Transverse colon (tissue), 4 donors: ENCODE measurements at regions not wholly inside any gene's neighbourhood (a gene's known extent, or its start where the extent isn't known, plus 50 kb on each side); places are given as distances from the start of the nearest gene placed in this dataset.

Experiments used
- POLR2AphosphoS5 ChIP-seq, 3 donors: sonication (generic); formaldehyde crosslinking; IDR thresholded peaks; one replicate each; pipeline ENCODE4 v1.6.1; 2016; ENCODE audit warnings: antibody characterized with exemption in 3 of 3
- TF ChIP-seq, protein P1 (sequence below), 5 experiments: fragments of 200-600 bp in 3 of 5; fragments of 450-650 bp in 2 of 5; sonication (generic) in 3 of 5; IDR thresholded peaks; 1 replicate in 2 of 5; 2 replicates in 3 of 5; pipeline ENCODE4 v1.5.1; 2016 to 2017; ENCODE audit warnings: antibody characterized with exemption in 5 of 5, inconsistent platforms in 3 of 5, mild to moderate bottlenecking in 2 of 5, moderate library complexity in 1 of 5

DNA sequence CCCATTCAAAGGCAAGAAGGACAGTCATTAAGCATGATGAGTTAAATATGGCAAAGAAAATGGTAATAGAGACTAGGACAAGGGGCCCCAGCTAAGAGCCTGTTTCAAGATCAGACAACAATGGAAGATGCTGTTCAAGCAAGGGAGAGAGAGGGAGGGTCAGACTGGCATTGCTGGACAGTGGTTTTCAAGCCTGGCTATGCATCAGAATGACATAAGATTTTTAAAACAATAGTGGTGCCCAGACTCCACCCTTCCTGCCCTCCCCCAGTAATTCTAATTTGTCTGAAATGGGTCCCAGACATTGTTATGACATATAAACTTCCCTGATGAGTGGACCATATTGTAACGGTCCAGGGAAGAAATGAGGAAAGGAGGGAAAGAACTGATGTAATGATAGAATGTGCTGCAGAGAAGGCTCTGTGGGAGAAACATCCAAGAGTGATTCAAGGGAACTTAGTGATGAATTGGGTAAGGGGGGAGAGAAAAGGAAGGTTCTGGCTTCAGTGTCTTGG is 112.9 kb upstream of the TRIB2 start:
- TF ChIP-seq, protein P1, sequence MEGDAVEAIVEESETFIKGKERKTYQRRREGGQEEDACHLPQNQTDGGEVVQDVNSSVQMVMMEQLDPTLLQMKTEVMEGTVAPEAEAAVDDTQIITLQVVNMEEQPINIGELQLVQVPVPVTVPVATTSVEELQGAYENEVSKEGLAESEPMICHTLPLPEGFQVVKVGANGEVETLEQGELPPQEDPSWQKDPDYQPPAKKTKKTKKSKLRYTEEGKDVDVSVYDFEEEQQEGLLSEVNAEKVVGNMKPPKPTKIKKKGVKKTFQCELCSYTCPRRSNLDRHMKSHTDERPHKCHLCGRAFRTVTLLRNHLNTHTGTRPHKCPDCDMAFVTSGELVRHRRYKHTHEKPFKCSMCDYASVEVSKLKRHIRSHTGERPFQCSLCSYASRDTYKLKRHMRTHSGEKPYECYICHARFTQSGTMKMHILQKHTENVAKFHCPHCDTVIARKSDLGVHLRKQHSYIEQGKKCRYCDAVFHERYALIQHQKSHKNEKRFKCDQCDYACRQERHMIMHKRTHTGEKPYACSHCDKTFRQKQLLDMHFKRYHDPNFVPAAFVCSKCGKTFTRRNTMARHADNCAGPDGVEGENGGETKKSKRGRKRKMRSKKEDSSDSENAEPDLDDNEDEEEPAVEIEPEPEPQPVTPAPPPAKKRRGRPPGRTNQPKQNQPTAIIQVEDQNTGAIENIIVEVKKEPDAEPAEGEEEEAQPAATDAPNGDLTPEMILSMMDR (IDR thresholded peaks at IDR 0.05) = no peak
- no peak for TF ChIP-seq POLR2AphosphoS5 (IDR thresholded peaks at IDR 0.05)
